Epithelial cell of proximal tubule (primary cell): ENCODE measurements at regions not wholly inside any gene's neighbourhood (a gene's known extent, or its start where the extent isn't known, plus 50 kb on each side); places are given as distances from the start of the nearest gene placed in this dataset.

Experiments used
- DNase-seq: peaks from one replicate; pipeline ENCODE4 v3.0.0-alpha.2; 2011; ENCODE audit warnings: low read depth
- H3K4me3 ChIP-seq: 2 replicates; pipeline ENCODE4 v1.5.1; 2011; ENCODE audit warnings: low read depth, mild to moderate bottlenecking, low read length
- CTCF ChIP-seq: conservative IDR thresholded peaks from 2 replicates; pipeline ENCODE4 v1.5.1; 2012; ENCODE audit warnings: low read depth, mild to moderate bottlenecking, low read length

GRCh38 chr5:104305602-104306001 lies 743.0 kb upstream of the NUDT12 start:
- DNase-seq, result no peak
- TF ChIP-seq CTCF, result no peak
- H3K4me3 ChIP-seq, result no peak overlapping the region

- no peak for DNase-seq
- TF ChIP-seq CTCF, result no peak
- no peak overlapping the region for H3K4me3 ChIP-seq
These were observed 737.6 kb upstream of the NUDT12 start for GRCh38 chr5:104299998-104300706.

- no peak for TF ChIP-seq CTCF
- no peak for DNase-seq
- H3K4me3 ChIP-seq, result no peak overlapping the region
These were observed 735.9 kb upstream of the NUDT12 start for GRCh38 chr5:104298518-104298917.

GRCh38 chr5:104297076-104297475 lies 734.5 kb upstream of the NUDT12 start:
- H3K4me3 ChIP-seq, result no peak overlapping the region
- no peak for TF ChIP-seq CTCF
- no peak for DNase-seq

- TF ChIP-seq CTCF, result no peak
- H3K4me3 ChIP-seq, result no peak overlapping the region
- DNase-seq, result no peak
These were observed 733.4 kb upstream of the NUDT12 start for GRCh38 chr5:104295991-104296390.

- no peak for TF ChIP-seq CTCF
- H3K4me3 ChIP-seq, result no peak overlapping the region
- no peak for DNase-seq
These were observed 720.5 kb upstream of the NUDT12 start for GRCh38 chr5:104283136-104283535.

GRCh38 chr5:104273725-104274124 lies 711.1 kb upstream of the NUDT12 start:
- TF ChIP-seq CTCF, result no peak
- DNase-seq, result no peak
- H3K4me3 ChIP-seq, result no peak overlapping the region
